RWPE1 (cell line): ENCODE measurements at regions not wholly inside any gene's neighbourhood (a gene's known extent, or its start where the extent isn't known, plus 50 kb on each side); places are given as distances from the start of the nearest gene placed in this dataset.

ENCODE experiments used
- CTCF ChIA-PET: fragments of 350-600 bp; sonication (Branson Sonifier 250); formaldehyde crosslinking; extraction: SDS; loops from one replicate; lab custom pipeline; 2021; lab: Yijun Ruan, JAX
- POLR2A ChIA-PET: fragments of 400-600 bp; formaldehyde crosslinking; extraction: SDS; loops from one replicate; lab custom pipeline; 2020; ENCODE audit warnings: antibody characterized with exemption; ENCODE audit not compliant: low non-redundant PET; lab: Yijun Ruan, JAX
- DNase-seq: peaks from one replicate; pipeline ENCODE4 v3.0.0; 2012; ENCODE audit warnings: low spot score
- H3K27ac ChIP-seq: fragments of 450-650 bp; 2 replicates; pipeline ENCODE4 v1.5.1; 2017
- TF ChIP-seq, protein P1 (sequence below): fragments of 450-650 bp; conservative IDR thresholded peaks from 2 replicates; pipeline ENCODE4 v1.5.1; 2017; ENCODE audit warnings: low read depth, mild to moderate bottlenecking

DNA sequence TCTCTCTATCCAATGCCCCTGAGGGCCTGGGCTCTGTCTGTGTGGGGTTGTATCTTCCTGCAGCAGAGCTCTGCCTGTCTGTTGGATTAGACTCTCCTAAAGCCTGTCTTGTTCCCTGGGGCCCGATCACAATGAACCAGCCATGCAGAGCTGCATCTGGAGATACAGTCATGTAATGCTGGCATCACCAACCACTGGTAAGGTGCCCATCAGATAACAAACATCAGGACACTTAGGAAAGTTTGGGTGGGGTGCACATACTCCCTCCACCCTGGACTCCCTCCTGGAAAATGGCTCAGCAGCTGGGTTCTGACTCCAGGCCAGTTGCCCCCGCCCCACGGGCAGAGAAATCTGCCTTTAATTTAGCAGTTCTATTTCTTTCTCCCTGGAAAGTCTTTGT is 61.3 kb upstream of the BRD7 start:
- ChIA-PET CTCF (no interaction called here), POLR2A (no interaction called here)

DNA sequence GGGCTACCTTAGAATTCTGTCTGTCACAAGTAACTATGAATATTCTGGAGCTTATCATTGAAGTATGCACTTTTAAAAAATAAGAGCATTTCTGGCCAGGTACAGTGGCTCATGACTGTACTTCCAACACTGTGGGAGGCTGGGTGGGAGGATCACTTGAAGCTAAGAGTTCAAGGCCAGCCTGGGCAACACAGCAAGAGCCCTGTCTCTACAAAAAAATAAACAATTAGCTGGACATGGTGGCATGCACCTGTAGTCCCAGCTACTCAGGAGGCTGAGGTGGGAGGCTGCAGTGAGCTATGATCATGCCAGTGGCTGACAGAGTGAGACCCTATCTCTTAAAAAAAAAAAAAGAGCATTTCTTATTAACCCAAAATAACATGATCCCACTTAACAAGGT is 60.0 kb upstream of the BRD7 start:
- ChIA-PET POLR2A (no interaction called here), CTCF (no interaction called here)
- H3K27ac ChIP-seq = no peak overlapping the region
- DNase-seq = no peak
- TF ChIP-seq, protein P1, sequence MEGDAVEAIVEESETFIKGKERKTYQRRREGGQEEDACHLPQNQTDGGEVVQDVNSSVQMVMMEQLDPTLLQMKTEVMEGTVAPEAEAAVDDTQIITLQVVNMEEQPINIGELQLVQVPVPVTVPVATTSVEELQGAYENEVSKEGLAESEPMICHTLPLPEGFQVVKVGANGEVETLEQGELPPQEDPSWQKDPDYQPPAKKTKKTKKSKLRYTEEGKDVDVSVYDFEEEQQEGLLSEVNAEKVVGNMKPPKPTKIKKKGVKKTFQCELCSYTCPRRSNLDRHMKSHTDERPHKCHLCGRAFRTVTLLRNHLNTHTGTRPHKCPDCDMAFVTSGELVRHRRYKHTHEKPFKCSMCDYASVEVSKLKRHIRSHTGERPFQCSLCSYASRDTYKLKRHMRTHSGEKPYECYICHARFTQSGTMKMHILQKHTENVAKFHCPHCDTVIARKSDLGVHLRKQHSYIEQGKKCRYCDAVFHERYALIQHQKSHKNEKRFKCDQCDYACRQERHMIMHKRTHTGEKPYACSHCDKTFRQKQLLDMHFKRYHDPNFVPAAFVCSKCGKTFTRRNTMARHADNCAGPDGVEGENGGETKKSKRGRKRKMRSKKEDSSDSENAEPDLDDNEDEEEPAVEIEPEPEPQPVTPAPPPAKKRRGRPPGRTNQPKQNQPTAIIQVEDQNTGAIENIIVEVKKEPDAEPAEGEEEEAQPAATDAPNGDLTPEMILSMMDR = no peak

More for the DNA sequence above, 61.3 kb upstream of the BRD7 start:
- TF ChIP-seq, protein P1 = no peak
- DNase-seq = no peak
- no peak overlapping the region for H3K27ac ChIP-seq

GRCh38 chr16:50428116-50428515 is 59.3 kb upstream of the BRD7 start:
- peak; percentile 29 for DNase-seq
- ChIA-PET CTCF (no interaction called here), POLR2A (no interaction called here)
- TF ChIP-seq, protein P1 = no peak
- H3K27ac ChIP-seq = no peak overlapping the region

- ChIA-PET CTCF (no interaction called here), POLR2A (no interaction called here)
- no peak for DNase-seq
- TF ChIP-seq, protein P1 = no peak
- H3K27ac ChIP-seq = no peak overlapping the region
Observed at GRCh38 chr16:50427107-50427506, 58.3 kb upstream of the BRD7 start.

DNA sequence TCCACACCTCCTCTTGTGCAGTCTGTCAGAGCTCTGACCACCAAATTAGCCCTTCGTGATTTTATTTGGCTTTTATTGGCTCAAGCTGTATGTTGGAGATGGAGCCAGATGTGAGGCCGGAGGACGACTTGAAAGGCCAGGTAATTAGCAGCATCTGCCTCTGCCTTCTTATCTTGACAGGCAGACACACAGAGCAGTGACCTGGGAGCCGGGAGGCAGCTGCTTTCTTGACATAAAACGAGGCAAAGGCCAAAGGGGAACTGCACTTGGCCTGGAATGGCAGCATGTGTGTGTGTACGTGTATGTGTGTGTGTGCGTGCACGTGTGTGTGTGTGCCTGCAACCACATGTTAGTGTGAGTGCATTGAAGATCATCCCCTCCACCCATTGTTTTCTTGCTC is 56.9 kb upstream of the BRD7 start:
- CTCF ChIA-PET = interaction anchor here (0.6 kb wide), 1 partner anchor 40 kb away, joined by 4 read pairs; no protein-coding TSS in a partner anchor
- POLR2A ChIA-PET = no interaction called here
- TF ChIP-seq, protein P1 = no peak
- H3K27ac ChIP-seq = no peak overlapping the region
- DNase-seq = no peak

DNA sequence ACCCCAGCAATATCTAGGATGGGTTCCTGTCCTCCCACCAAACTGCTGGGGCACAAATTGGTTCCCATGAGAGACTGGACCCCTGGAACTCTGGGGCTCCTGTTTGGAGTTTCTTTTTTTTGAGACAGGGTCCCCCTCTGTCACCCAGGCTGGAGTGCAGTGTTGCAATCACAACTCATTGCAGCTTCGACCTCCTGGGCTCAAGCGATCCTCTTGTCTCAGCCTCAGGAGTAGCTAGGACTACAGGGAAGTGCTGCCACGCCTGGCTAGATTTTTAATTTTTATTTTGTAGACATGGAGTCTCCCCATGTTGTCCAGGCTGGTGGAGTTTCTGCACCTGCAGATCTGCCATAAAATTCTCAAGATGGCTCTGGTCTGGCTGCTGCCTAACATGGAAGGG is 56.3 kb upstream of the BRD7 start:
- ChIA-PET CTCF (interaction anchor here (0.6 kb wide), 1 partner anchor 40 kb away, joined by 4 read pairs; no protein-coding TSS in a partner anchor), POLR2A (no interaction called here)
- DNase-seq = no peak
- TF ChIP-seq, protein P1 = no peak
- H3K27ac ChIP-seq = no peak overlapping the region
